ENCODE measurements at regions not wholly inside any gene's neighbourhood (a gene's known extent, or its start where the extent isn't known, plus 50 kb on each side); places are given as distances from the start of the nearest gene placed in this dataset.

- DNase-seq, result no peak
- Histone ChIP-seq H3K4me1 (no peaks in the 10 kb centered on the region), H3K27ac (no peak overlapping the region), H3K36me3 (no peaks in the 10 kb centered on the region), H3K9me3 (no peaks in the 10 kb centered on the region), H3K27me3 (no peaks in the 10 kb centered on the region), H3K4me3 (no peak overlapping the region)
- TF ChIP-seq CTCF (IDR thresholded peaks at IDR 0.05) (no peak), POLR2AphosphoS5 (IDR thresholded peaks at IDR 0.05) (no peak), POLR2A (IDR thresholded peaks at IDR 0.05) (no peak), EP300 (IDR thresholded peaks at IDR 0.05) (no peak)
- WGBS, 5 donors, result 78 to 86% (median 81%) methylated on average over 1 of the region's 1 CpG
- intact Hi-C loops (cut with DNase I; ENCODE audit: low total_unique reads), result no loop called here
Measured at GRCh38 chr7:96855691-96856090, 146.0 kb upstream of the SEM1 start.

GRCh38 chr7:96869538-96869937 lies 135.8 kb upstream of the DLX6 start:
- no peak for TF ChIP-seq POLR2AphosphoS5 (IDR thresholded peaks at IDR 0.05)
- TF ChIP-seq POLR2A (IDR thresholded peaks at IDR 0.05), result no peak
- TF ChIP-seq EP300 (IDR thresholded peaks at IDR 0.05), result no peak
- no peak for TF ChIP-seq CTCF (IDR thresholded peaks at IDR 0.05)
- Histone ChIP-seq H3K4me3 (no peak overlapping the region), H3K4me1 (no peaks in the 10 kb centered on the region), H3K36me3 (no peaks in the 10 kb centered on the region), H3K27ac (no peak overlapping the region), H3K27me3 (no peaks in the 10 kb centered on the region), H3K9me3 (no peaks in the 10 kb centered on the region)
- intact Hi-C loops (cut with DNase I; ENCODE audit: low total_unique reads), result no loop called here
- WGBS, 5 donors, result 73 to 79% (median 74%) methylated on average over 2 of the region's 2 CpGs
- no peak for DNase-seq

- TF ChIP-seq CTCF (IDR thresholded peaks at IDR 0.05) (no peak), EP300 (IDR thresholded peaks at IDR 0.05) (no peak), POLR2AphosphoS5 (IDR thresholded peaks at IDR 0.05) (no peak), POLR2A (IDR thresholded peaks at IDR 0.05) (no peak)
- DNase-seq, result no peak
- 69 to 86% (median 72%) methylated on average over 2 of the region's 2 CpGs for WGBS, 5 donors
- Histone ChIP-seq H3K27me3 (no peaks in the 10 kb centered on the region), H3K9me3 (no peaks in the 10 kb centered on the region), H3K36me3 (no peaks in the 10 kb centered on the region), H3K4me1 (no peaks in the 10 kb centered on the region), H3K4me3 (no peak overlapping the region), H3K27ac (no peak overlapping the region)
- intact Hi-C loops (cut with DNase I; ENCODE audit: low total_unique reads), result no loop called here
Measured at GRCh38 chr7:96870185-96870584, 135.2 kb upstream of the DLX6 start.

DNA sequence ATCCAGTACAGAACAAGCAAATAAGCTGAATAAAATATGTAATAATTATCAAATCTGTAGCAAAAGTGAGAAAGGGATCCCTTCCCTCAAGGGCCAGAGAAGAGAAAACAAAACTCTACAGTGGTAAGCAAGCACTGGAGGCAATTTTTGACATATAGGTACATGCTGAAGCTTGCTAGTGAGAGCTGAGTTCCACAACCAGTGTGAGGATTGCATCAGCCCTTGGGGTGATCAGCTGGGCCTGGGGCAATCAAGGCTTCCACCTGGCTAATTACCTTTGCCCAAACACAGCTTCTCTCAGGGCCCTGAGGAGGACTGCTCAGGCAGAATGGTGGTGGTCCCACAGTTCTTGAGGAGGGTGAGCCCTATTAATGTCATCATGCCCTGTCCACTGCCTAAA lies 134.4 kb upstream of the DLX6 start:
- Histone ChIP-seq H3K4me1 (no peaks in the 10 kb centered on the region), H3K36me3 (no peaks in the 10 kb centered on the region), H3K27me3 (no peaks in the 10 kb centered on the region), H3K4me3 (no peak overlapping the region), H3K27ac (no peak overlapping the region), H3K9me3 (no peaks in the 10 kb centered on the region)
- intact Hi-C loops (cut with DNase I; ENCODE audit: low total_unique reads), result no loop called here
- TF ChIP-seq EP300 (IDR thresholded peaks at IDR 0.05) (no peak), POLR2AphosphoS5 (IDR thresholded peaks at IDR 0.05) (no peak), POLR2A (IDR thresholded peaks at IDR 0.05) (no peak), CTCF (IDR thresholded peaks at IDR 0.05) (no peak)
- DNase-seq, result no peak

Data from stomach (tissue), 8 donors.